Nephron (organoid): ENCODE measurements at regions not wholly inside any gene's neighbourhood (a gene's known extent, or its start where the extent isn't known, plus 50 kb on each side); places are given as distances from the start of the nearest gene placed in this dataset.

Experiments
- H3K27ac Mint-ChIP-seq, 3 experiments: 2 replicates each; pipeline ENCODE4 v1.8.0; 2020; ENCODE audit warnings: mixed read lengths in 3 of 3, mild to moderate bottlenecking in 2 of 3, moderate library complexity in 1 of 3
- H3K27me3 Mint-ChIP-seq: 2 replicates; pipeline ENCODE4 v1.8.0; 2021; ENCODE audit warnings: low read depth, mild to moderate bottlenecking, moderate library complexity, mixed read lengths
- H3K36me3 Mint-ChIP-seq: 2 replicates; pipeline ENCODE4 v1.8.0; 2020; ENCODE audit warnings: low read depth, mixed read lengths
- H3K4me1 Mint-ChIP-seq: 2 replicates; pipeline ENCODE4 v1.8.0; 2020; ENCODE audit warnings: mixed read lengths
- H3K4me3 Mint-ChIP-seq, 3 experiments: 2 replicates each; pipeline ENCODE4 v1.8.0; 2020; ENCODE audit warnings: mild to moderate bottlenecking in 3 of 3, mixed read lengths in 3 of 3, moderate library complexity in 2 of 3
- H3K9me3 Mint-ChIP-seq: 2 replicates; pipeline ENCODE4 v1.8.0; 2020; ENCODE audit warnings: mixed read lengths
- CTCF ChIP-seq, 3 experiments: fragments of 200-600 bp; sonication (generic); IDR thresholded peaks; one replicate each; pipeline ENCODE4 v1.5.0; 2021; ENCODE audit warnings: antibody characterized with exemption in 3 of 3; ENCODE audit not compliant: unreplicated experiment in 3 of 3

- Mint-ChIP-seq H3K9me3 (peaks cover 5% of the 10 kb centered on the region), H3K27me3 (no peaks in the 10 kb centered on the region), H3K4me3 (no peak overlapping the region), H3K4me1 (no peaks in the 10 kb centered on the region), H3K36me3 (no peaks in the 10 kb centered on the region), H3K27ac (no peak overlapping the region)
- no peak for TF ChIP-seq CTCF (IDR thresholded peaks at IDR 0.05; ENCODE audit: unreplicated experiment in 3 of 3)
Observed at GRCh38 chr3:30340500-30340899, 265.9 kb upstream of the TGFBR2 start.

- Mint-ChIP-seq H3K9me3 (peaks cover 5% of the 10 kb centered on the region), H3K4me3 (no peak overlapping the region)
- TF ChIP-seq CTCF (IDR thresholded peaks at IDR 0.05; ENCODE audit: unreplicated experiment in 3 of 3): no peak
Observed at GRCh38 chr3:30341079-30341478, 265.3 kb upstream of the TGFBR2 start.

GRCh38 chr3:30341851-30342250, 264.6 kb upstream of the TGFBR2 start:
- Mint-ChIP-seq H3K36me3 (no peaks in the 10 kb centered on the region), H3K9me3 (peaks cover 5% of the 10 kb centered on the region), H3K4me1 (no peaks in the 10 kb centered on the region), H3K27ac (no peak overlapping the region), H3K27me3 (no peaks in the 10 kb centered on the region), H3K4me3 (no peak overlapping the region)
- no peak for TF ChIP-seq CTCF (IDR thresholded peaks at IDR 0.05; ENCODE audit: unreplicated experiment in 3 of 3)

More at GRCh38 chr3:30341079-30341478, 265.3 kb upstream of the TGFBR2 start:
- Mint-ChIP-seq H3K27ac (no peak overlapping the region), H3K27me3 (no peaks in the 10 kb centered on the region), H3K36me3 (no peaks in the 10 kb centered on the region), H3K4me1 (no peaks in the 10 kb centered on the region)

GRCh38 chr3:30342318-30343060, 263.9 kb upstream of the TGFBR2 start:
- H3K36me3 Mint-ChIP-seq: no peaks in the 10 kb centered on the region
- H3K27me3 Mint-ChIP-seq: no peaks in the 10 kb centered on the region
- TF ChIP-seq CTCF (IDR thresholded peaks at IDR 0.05; ENCODE audit: unreplicated experiment in 3 of 3): no peak
- H3K27ac Mint-ChIP-seq: no peak overlapping the region
- H3K4me3 Mint-ChIP-seq: no peak overlapping the region
- peaks cover 4% of the 10 kb centered on the region for H3K9me3 Mint-ChIP-seq
- no peaks in the 10 kb centered on the region for H3K4me1 Mint-ChIP-seq

GRCh38 chr3:30343067-30343831, 263.2 kb upstream of the TGFBR2 start:
- no peak overlapping the region for H3K4me3 Mint-ChIP-seq
- H3K27me3 Mint-ChIP-seq: no peaks in the 10 kb centered on the region
- H3K36me3 Mint-ChIP-seq: no peaks in the 10 kb centered on the region
- H3K9me3 Mint-ChIP-seq: no peaks in the 10 kb centered on the region
- H3K27ac Mint-ChIP-seq: no peak overlapping the region
- no peaks in the 10 kb centered on the region for H3K4me1 Mint-ChIP-seq
- TF ChIP-seq CTCF (IDR thresholded peaks at IDR 0.05; ENCODE audit: unreplicated experiment in 3 of 3): no peak
